ENCODE measurements at regions not wholly inside any gene's neighbourhood (a gene's known extent, or its start where the extent isn't known, plus 50 kb on each side); places are given as distances from the start of the nearest gene placed in this dataset.

DNA sequence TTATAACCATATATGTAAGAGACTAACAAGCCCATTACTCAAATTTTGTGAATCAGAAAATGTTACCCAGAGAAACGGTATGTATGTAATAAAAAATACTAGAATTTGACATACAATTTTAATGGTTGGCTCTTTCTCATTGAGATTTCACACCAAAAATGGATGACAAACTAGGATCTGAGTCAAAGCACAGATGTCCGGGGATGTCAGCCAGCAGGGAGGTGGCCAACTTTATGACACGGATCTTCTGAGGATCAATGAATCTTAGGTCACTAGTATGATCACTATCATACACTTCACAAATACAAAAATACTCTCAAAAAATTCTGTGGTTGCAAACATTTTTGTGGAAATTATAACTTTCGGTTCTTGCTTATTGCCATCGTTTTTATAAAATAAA is 173.5 kb upstream of the NFE2L3 start:
- H3K4me3 ChIP-seq (ENCODE audit: low read length): no peak overlapping the region
- no peaks in the 10 kb centered on the region for H3K27me3 ChIP-seq (ENCODE audit: insufficient read depth, low read depth, low read length)
- H2AFZ ChIP-seq (ENCODE audit: low read depth, low read length): no peak overlapping the region
- no peak overlapping the region for H3K27ac ChIP-seq (ENCODE audit: low read length)
- H3K9me2 ChIP-seq (ENCODE audit: insufficient read depth, low read length): no peaks in the 10 kb centered on the region
- no peaks in the 10 kb centered on the region for H3K9me3 ChIP-seq (ENCODE audit: low read length)
- no peaks in the 10 kb centered on the region for H3K36me3 ChIP-seq (ENCODE audit: insufficient read depth, low read length)
- H4K20me1 ChIP-seq (ENCODE audit: insufficient read depth): no peaks in the 10 kb centered on the region
- H3K79me2 ChIP-seq (replicated peaks; ENCODE audit: insufficient read depth, low read length): no peaks in the 10 kb centered on the region
- no peak overlapping the region for H3K9ac ChIP-seq (ENCODE audit: low read length)
- TF ChIP-seq, protein P1, sequence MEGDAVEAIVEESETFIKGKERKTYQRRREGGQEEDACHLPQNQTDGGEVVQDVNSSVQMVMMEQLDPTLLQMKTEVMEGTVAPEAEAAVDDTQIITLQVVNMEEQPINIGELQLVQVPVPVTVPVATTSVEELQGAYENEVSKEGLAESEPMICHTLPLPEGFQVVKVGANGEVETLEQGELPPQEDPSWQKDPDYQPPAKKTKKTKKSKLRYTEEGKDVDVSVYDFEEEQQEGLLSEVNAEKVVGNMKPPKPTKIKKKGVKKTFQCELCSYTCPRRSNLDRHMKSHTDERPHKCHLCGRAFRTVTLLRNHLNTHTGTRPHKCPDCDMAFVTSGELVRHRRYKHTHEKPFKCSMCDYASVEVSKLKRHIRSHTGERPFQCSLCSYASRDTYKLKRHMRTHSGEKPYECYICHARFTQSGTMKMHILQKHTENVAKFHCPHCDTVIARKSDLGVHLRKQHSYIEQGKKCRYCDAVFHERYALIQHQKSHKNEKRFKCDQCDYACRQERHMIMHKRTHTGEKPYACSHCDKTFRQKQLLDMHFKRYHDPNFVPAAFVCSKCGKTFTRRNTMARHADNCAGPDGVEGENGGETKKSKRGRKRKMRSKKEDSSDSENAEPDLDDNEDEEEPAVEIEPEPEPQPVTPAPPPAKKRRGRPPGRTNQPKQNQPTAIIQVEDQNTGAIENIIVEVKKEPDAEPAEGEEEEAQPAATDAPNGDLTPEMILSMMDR (IDR thresholded peaks at IDR 0.05; ENCODE audit: poor library complexity, severe bottlenecking): no peak
- TF ChIP-seq EZH2 (IDR thresholded peaks at IDR 0.05; ENCODE audit: borderline replicate concordance, insufficient read depth, low read length, poor library complexity, severe bottlenecking) (no peak), POLR2AphosphoS5 (IDR thresholded peaks at IDR 0.05) (no peak), TAF1 (IDR thresholded peaks at IDR 0.05; ENCODE audit: low read depth) (no peak), MXI1 (conservative IDR thresholded peaks at IDR 0.05; ENCODE audit: poor library complexity, severe bottlenecking) (no peak), RAD21 (conservative IDR thresholded peaks at IDR 0.05) (no peak), EP300 (conservative IDR thresholded peaks at IDR 0.05; ENCODE audit: poor library complexity, severe bottlenecking) (no peak), SMC3 (conservative IDR thresholded peaks at IDR 0.05; ENCODE audit: poor library complexity) (no peak)
- TF ChIP-seq, protein P2, sequence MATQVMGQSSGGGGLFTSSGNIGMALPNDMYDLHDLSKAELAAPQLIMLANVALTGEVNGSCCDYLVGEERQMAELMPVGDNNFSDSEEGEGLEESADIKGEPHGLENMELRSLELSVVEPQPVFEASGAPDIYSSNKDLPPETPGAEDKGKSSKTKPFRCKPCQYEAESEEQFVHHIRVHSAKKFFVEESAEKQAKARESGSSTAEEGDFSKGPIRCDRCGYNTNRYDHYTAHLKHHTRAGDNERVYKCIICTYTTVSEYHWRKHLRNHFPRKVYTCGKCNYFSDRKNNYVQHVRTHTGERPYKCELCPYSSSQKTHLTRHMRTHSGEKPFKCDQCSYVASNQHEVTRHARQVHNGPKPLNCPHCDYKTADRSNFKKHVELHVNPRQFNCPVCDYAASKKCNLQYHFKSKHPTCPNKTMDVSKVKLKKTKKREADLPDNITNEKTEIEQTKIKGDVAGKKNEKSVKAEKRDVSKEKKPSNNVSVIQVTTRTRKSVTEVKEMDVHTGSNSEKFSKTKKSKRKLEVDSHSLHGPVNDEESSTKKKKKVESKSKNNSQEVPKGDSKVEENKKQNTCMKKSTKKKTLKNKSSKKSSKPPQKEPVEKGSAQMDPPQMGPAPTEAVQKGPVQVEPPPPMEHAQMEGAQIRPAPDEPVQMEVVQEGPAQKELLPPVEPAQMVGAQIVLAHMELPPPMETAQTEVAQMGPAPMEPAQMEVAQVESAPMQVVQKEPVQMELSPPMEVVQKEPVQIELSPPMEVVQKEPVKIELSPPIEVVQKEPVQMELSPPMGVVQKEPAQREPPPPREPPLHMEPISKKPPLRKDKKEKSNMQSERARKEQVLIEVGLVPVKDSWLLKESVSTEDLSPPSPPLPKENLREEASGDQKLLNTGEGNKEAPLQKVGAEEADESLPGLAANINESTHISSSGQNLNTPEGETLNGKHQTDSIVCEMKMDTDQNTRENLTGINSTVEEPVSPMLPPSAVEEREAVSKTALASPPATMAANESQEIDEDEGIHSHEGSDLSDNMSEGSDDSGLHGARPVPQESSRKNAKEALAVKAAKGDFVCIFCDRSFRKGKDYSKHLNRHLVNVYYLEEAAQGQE (IDR thresholded peaks at IDR 0.05; ENCODE audit: borderline replicate concordance): no peak
- H3K4me2 ChIP-seq (ENCODE audit: low read length): no peak overlapping the region
- H3F3A ChIP-seq (ENCODE audit: insufficient read depth, low read length, poor library complexity, severe bottlenecking): no peaks in the 10 kb centered on the region

DNA sequence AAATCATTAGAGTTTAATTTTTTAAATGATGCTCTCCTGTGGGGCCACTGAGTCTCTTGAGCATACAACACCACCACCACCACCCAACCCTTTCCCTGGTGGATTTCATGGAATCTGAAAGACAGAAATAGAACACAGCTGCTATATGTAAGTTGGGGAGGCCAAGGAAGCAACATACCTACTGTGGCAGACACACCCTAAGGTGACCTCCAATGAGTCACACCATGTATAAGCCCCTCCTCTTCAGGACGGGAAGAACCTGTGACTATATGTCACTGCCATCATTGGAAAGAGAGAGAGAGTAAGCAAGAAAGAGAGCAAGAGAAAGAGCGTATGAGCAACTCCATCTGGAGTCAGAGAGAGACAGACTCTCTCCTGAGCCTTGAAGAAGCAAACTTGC is 172.4 kb upstream of the NFE2L3 start:
- Histone ChIP-seq H3K9me2 (ENCODE audit: insufficient read depth, low read length) (no peaks in the 10 kb centered on the region), H3K36me3 (ENCODE audit: insufficient read depth, low read length) (no peaks in the 10 kb centered on the region), H3K27ac (ENCODE audit: low read length) (no peak overlapping the region), H3K9ac (ENCODE audit: low read length) (no peak overlapping the region), H4K20me1 (ENCODE audit: insufficient read depth) (no peaks in the 10 kb centered on the region), H3K9me3 (ENCODE audit: low read length) (no peaks in the 10 kb centered on the region), H3K4me2 (ENCODE audit: low read length) (no peak overlapping the region), H3K4me3 (ENCODE audit: low read length) (no peak overlapping the region), H2AFZ (ENCODE audit: low read depth, low read length) (no peak overlapping the region), H3F3A (ENCODE audit: insufficient read depth, low read length, poor library complexity, severe bottlenecking) (no peaks in the 10 kb centered on the region), H3K79me2 (replicated peaks; ENCODE audit: insufficient read depth, low read length) (no peaks in the 10 kb centered on the region), H3K27me3 (ENCODE audit: insufficient read depth, low read depth, low read length) (no peaks in the 10 kb centered on the region)
- TF ChIP-seq POLR2AphosphoS5 (IDR thresholded peaks at IDR 0.05): no peak
- TF ChIP-seq EZH2 (IDR thresholded peaks at IDR 0.05; ENCODE audit: borderline replicate concordance, insufficient read depth, low read length, poor library complexity, severe bottlenecking): no peak
- TF ChIP-seq MXI1 (conservative IDR thresholded peaks at IDR 0.05; ENCODE audit: poor library complexity, severe bottlenecking): no peak

DNA sequence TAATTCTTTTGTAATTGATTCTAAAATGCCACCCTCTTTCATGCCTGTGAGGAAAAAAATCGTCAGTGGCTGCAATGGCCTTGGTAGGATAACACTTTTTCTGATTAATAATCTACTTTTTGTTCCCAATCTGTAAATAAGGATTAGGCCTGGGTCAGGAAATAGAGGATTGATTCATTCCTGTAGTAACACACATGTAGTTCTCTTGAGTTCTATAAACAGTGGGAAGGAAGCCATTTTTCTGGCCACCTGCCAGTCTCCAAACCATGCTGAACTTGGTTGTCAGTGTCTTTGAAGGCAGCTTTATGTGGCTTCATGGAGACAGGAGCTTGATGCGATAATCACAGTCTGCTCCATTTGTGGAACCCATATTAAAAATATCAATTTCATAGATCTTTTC is 169.3 kb upstream of the NFE2L3 start:
- H3K4me2 ChIP-seq (ENCODE audit: low read length): no peak overlapping the region
- H3K9me3 ChIP-seq (ENCODE audit: low read length): no peaks in the 10 kb centered on the region
- no peak overlapping the region for H3K9ac ChIP-seq (ENCODE audit: low read length)
- no peaks in the 10 kb centered on the region for H3K27me3 ChIP-seq (ENCODE audit: insufficient read depth, low read depth, low read length)
- no peak overlapping the region for H3K4me3 ChIP-seq (ENCODE audit: low read length)
- H3F3A ChIP-seq (ENCODE audit: insufficient read depth, low read length, poor library complexity, severe bottlenecking): no peaks in the 10 kb centered on the region
- H3K9me2 ChIP-seq (ENCODE audit: insufficient read depth, low read length): no peaks in the 10 kb centered on the region
- no peak overlapping the region for H3K27ac ChIP-seq (ENCODE audit: low read length)
- H3K79me2 ChIP-seq (replicated peaks; ENCODE audit: insufficient read depth, low read length): no peaks in the 10 kb centered on the region
- H4K20me1 ChIP-seq (ENCODE audit: insufficient read depth): no peaks in the 10 kb centered on the region
- no peaks in the 10 kb centered on the region for H3K36me3 ChIP-seq (ENCODE audit: insufficient read depth, low read length)
- H2AFZ ChIP-seq (ENCODE audit: low read depth, low read length): no peak overlapping the region
- TF ChIP-seq, protein P2 (IDR thresholded peaks at IDR 0.05; ENCODE audit: borderline replicate concordance): no peak
- TF ChIP-seq TAF1 (IDR thresholded peaks at IDR 0.05; ENCODE audit: low read depth) (no peak), RAD21 (conservative IDR thresholded peaks at IDR 0.05) (no peak), EZH2 (IDR thresholded peaks at IDR 0.05; ENCODE audit: borderline replicate concordance, insufficient read depth, low read length, poor library complexity, severe bottlenecking) (no peak), POLR2AphosphoS5 (IDR thresholded peaks at IDR 0.05) (no peak), SMC3 (conservative IDR thresholded peaks at IDR 0.05; ENCODE audit: poor library complexity) (no peak), EP300 (conservative IDR thresholded peaks at IDR 0.05; ENCODE audit: poor library complexity, severe bottlenecking) (no peak)
- TF ChIP-seq, protein P1 (IDR thresholded peaks at IDR 0.05; ENCODE audit: poor library complexity, severe bottlenecking): no peak

All from neural cell (in vitro differentiated cells).